ENCODE measurements at regions not wholly inside any gene's neighbourhood (a gene's known extent, or its start where the extent isn't known, plus 50 kb on each side); places are given as distances from the start of the nearest gene placed in this dataset.

- TF ChIP-seq CTCF (conservative IDR thresholded peaks at IDR 0.05; ENCODE audit: low read length) = no peak
- TF ChIP-seq EZH2phosphoT487 (IDR thresholded peaks at IDR 0.05; ENCODE audit: borderline replicate concordance) = no peak
These were observed 175.3 kb upstream of the LRP1B start for GRCh38 chr2:142306131-142306530.

Measured in Loucy (cell line).